PC-3 (cell line): ENCODE measurements at regions not wholly inside any gene's neighbourhood (a gene's known extent, or its start where the extent isn't known, plus 50 kb on each side); places are given as distances from the start of the nearest gene placed in this dataset.

Experiments used
- ATAC-seq: fragments of 200-7000 bp; cut with Tn5 transposase; 2 replicates; pipeline ENCODE4 v1.9.1; 2020; ENCODE audit warnings: mild to moderate bottlenecking, moderate library complexity
- BruUV-seq: library from RNA; stranded (reverse); fragments of 400-500 nt; replicated peaks from 2 replicates; lab custom pipeline; 2021; lab: Mats Ljungman, UMichigan
- CTCF ChIA-PET: fragments of 300-600 bp; sonication (Branson Sonifier 250); formaldehyde crosslinking; loops from one replicate; lab custom pipeline; 2022; ENCODE audit warnings: antibody characterized with exemption; lab: Charles Lee
- POLR2A ChIA-PET: fragments of 300-600 bp; sonication (Branson Sonifier 250); formaldehyde crosslinking; loops from one replicate; lab custom pipeline; 2022; ENCODE audit warnings: antibody characterized with exemption; ENCODE audit not compliant: unreplicated experiment; lab: Charles Lee
- DNase-seq: peaks from one replicate; pipeline ENCODE4 v3.0.0-alpha.2; 2015
- H2AFZ ChIP-seq: fragments of 300-600 bp; sonication (generic); 2 replicates; pipeline ENCODE4 v1.6.0; 2016; ENCODE audit warnings: antibody characterized with exemption, low read length
- H3F3A ChIP-seq: fragments of 300-600 bp; sonication (generic); one replicate; pipeline ENCODE4 v1.6.0; 2017; ENCODE audit warnings: antibody characterized with exemption, low read length, control low read depth, mild to moderate bottlenecking; ENCODE audit not compliant: unreplicated experiment
- H3K27ac ChIP-seq: fragments of 300-600 bp; sonication (generic); 2 replicates; pipeline ENCODE4 v1.5.1; 2016; ENCODE audit warnings: mild to moderate bottlenecking, low read length
- H3K27me3 ChIP-seq: fragments of 300-600 bp; sonication (generic); 2 replicates; pipeline ENCODE4 v1.6.1; 2016; ENCODE audit warnings: low read length, mixed read lengths
- H3K36me3 ChIP-seq: fragments of 300-600 bp; sonication (generic); 2 replicates; pipeline ENCODE4 v1.6.1; 2016; ENCODE audit warnings: low read depth, mixed run types, low read length, mixed read lengths
- H3K4me1 ChIP-seq: fragments of 300-600 bp; sonication (generic); 2 replicates; pipeline ENCODE4 v1.5.1; 2016; ENCODE audit warnings: low read length; ENCODE audit not compliant: insufficient read depth
- H3K4me2 ChIP-seq: fragments of 300-600 bp; sonication (generic); 2 replicates; pipeline ENCODE4 v1.6.0; 2016; ENCODE audit warnings: low read length
- H3K4me3 ChIP-seq: fragments of 300-600 bp; sonication (generic); 2 replicates; pipeline ENCODE4 v1.5.1; 2016; ENCODE audit warnings: mild to moderate bottlenecking, low read length, mixed read lengths
- H3K79me2 ChIP-seq: fragments of 300-600 bp; sonication (generic); 2 replicates; pipeline ENCODE4 v1.6.1; 2017; ENCODE audit warnings: low read length, mixed read lengths
- H3K9ac ChIP-seq: fragments of 300-600 bp; sonication (generic); 2 replicates; pipeline ENCODE4 v1.6.0; 2016; ENCODE audit warnings: mild to moderate bottlenecking, low read length
- H3K9me2 ChIP-seq: fragments of 300-600 bp; sonication (generic); replicated peaks from 2 replicates; pipeline ENCODE4 v1.6.1; 2016; ENCODE audit warnings: mixed run types, low read length, mixed read lengths
- H3K9me3 ChIP-seq: fragments of 300-600 bp; sonication (generic); 2 replicates; pipeline ENCODE4 v1.6.1; 2016; ENCODE audit warnings: low read length, mixed read lengths
- H4K20me1 ChIP-seq: fragments of 300-600 bp; sonication (generic); 2 replicates; pipeline ENCODE4 v1.6.1; 2016; ENCODE audit warnings: low read length, mixed read lengths
- EZH2 ChIP-seq: fragments of 300-600 bp; sonication (generic); IDR thresholded peaks from one replicate; pipeline ENCODE4 v1.6.1; 2017; ENCODE audit warnings: antibody characterized with exemption, mild to moderate bottlenecking, low read length; ENCODE audit not compliant: unreplicated experiment
- EZH2phosphoT487 ChIP-seq: fragments of 300-600 bp; sonication (generic); IDR thresholded peaks from 2 replicates; pipeline ENCODE4 v1.6.1; 2018; ENCODE audit warnings: mild to moderate bottlenecking, antibody characterized with exemption, low read length, borderline replicate concordance
- intact Hi-C: fragments of 100-400 bp; cut with micrococcal nuclease; formaldehyde crosslinking; loops from 2 replicates; pipeline ENCODE4 v1.9.0; 2023
- TF ChIP-seq, protein P1 (sequence below): fragments of 300-600 bp; sonication (generic); conservative IDR thresholded peaks from 2 replicates; pipeline ENCODE4 v1.5.1; 2017; ENCODE audit warnings: antibody characterized with exemption, low read depth, mild to moderate bottlenecking, low read length

DNA sequence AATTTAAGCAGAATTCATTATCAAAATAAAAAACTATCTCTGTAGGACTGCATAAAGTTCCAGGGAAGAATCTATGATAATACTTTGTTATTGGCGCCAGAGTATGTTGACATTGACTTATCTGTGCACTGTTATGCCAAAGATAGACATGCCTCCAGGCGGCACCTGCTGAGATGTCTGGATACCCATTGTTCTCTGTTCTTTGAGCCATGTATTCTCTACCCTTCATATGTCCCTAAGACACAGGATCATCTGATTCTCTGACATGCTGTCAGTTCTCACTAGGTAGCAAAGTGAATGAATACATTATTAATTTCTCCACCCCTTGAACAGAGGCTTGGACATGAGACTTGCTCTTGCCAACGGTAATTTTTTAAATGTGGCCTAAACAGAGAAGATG, 517.8 kb upstream of the SLITRK5 start:
- no peaks in the 10 kb centered on the region for H3F3A ChIP-seq
- no peaks in the 10 kb centered on the region for H3K27me3 ChIP-seq
- no peaks in the 10 kb centered on the region for H3K36me3 ChIP-seq
- H3K27ac ChIP-seq, result no peak overlapping the region
- intact Hi-C loops, result no loop called here
- H3K9me3 ChIP-seq, result no peaks in the 10 kb centered on the region
- no peak for DNase-seq
- H3K79me2 ChIP-seq, result no peaks in the 10 kb centered on the region
- TF ChIP-seq EZH2phosphoT487 (no peak), EZH2 (no peak)
- TF ChIP-seq, protein P1, sequence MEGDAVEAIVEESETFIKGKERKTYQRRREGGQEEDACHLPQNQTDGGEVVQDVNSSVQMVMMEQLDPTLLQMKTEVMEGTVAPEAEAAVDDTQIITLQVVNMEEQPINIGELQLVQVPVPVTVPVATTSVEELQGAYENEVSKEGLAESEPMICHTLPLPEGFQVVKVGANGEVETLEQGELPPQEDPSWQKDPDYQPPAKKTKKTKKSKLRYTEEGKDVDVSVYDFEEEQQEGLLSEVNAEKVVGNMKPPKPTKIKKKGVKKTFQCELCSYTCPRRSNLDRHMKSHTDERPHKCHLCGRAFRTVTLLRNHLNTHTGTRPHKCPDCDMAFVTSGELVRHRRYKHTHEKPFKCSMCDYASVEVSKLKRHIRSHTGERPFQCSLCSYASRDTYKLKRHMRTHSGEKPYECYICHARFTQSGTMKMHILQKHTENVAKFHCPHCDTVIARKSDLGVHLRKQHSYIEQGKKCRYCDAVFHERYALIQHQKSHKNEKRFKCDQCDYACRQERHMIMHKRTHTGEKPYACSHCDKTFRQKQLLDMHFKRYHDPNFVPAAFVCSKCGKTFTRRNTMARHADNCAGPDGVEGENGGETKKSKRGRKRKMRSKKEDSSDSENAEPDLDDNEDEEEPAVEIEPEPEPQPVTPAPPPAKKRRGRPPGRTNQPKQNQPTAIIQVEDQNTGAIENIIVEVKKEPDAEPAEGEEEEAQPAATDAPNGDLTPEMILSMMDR, result no peak
- no peak overlapping the region for H3K4me2 ChIP-seq
- H3K9me2 ChIP-seq, result no peaks in the 10 kb centered on the region
- CTCF ChIA-PET, result no interaction called here
- no peak for ATAC-seq
- no peak overlapping the region for H3K4me3 ChIP-seq
- no peaks in the 10 kb centered on the region for H4K20me1 ChIP-seq
- POLR2A ChIA-PET, result no interaction called here
- H3K4me1 ChIP-seq, result no peaks in the 10 kb centered on the region
- no peak overlapping the region for H2AFZ ChIP-seq
- H3K9ac ChIP-seq, result no peak overlapping the region
- no TSS peak for BruUV-seq

DNA sequence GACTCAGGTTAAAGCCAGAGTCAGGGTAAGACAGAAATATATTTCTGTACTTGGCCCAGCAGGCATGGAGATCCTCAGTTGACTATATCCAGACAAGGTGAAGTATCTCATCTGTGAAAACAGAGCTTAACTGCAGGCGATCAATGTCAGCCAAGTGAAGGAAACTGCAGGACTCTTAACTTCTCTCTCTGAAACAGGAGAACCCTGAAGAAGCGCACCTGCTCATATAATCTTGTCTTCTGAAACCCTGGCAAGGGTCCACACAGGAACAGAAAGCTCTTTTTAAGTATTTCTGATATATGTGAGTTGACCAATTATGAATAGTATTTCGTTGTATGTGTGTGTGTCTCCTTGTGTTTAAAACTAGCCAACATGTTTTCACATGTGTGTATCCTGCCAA, 504.8 kb upstream of the SLITRK5 start:
- no peaks in the 10 kb centered on the region for H4K20me1 ChIP-seq
- no peak overlapping the region for H2AFZ ChIP-seq
- ATAC-seq, result no peak
- H3K27ac ChIP-seq, result no peak overlapping the region
- intact Hi-C loops, result no loop called here
- ChIA-PET POLR2A (no interaction called here), CTCF (no interaction called here)
- no peaks in the 10 kb centered on the region for H3K4me1 ChIP-seq
- H3K4me2 ChIP-seq, result no peak overlapping the region
- H3K36me3 ChIP-seq, result no peaks in the 10 kb centered on the region
- no peak overlapping the region for H3K9ac ChIP-seq
- no peaks in the 10 kb centered on the region for H3K79me2 ChIP-seq
- no peaks in the 10 kb centered on the region for H3K27me3 ChIP-seq
- TF ChIP-seq, protein P1, result no peak
- no peak for TF ChIP-seq EZH2
- no peak for TF ChIP-seq EZH2phosphoT487
- no peak overlapping the region for H3K4me3 ChIP-seq
- no peak for DNase-seq
- no peaks in the 10 kb centered on the region for H3F3A ChIP-seq
- no TSS peak for BruUV-seq
- H3K9me2 ChIP-seq, result no peaks in the 10 kb centered on the region
- H3K9me3 ChIP-seq, result no peaks in the 10 kb centered on the region

DNA sequence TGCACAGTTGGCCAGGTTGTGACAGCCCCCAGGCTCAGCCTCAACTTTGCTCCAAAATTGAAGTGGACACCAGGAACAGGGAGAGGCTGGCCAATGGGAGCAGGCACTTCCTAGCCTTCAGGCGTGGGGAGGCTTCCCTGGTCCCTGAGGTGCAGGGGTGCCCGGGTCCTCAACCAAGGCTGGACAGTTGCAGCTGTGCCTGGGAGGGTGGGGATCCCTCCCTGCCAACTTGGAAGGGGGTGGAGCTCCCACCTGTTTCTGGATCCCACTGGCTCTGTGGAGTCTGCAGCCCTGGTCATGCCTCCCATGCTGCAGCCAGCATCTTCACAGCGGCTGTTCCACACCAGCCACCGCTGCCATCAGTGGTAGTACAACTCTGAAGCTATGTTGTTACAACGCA, 502.8 kb upstream of the SLITRK5 start:
- H3K79me2 ChIP-seq, result no peaks in the 10 kb centered on the region
- H3K4me2 ChIP-seq, result no peak overlapping the region
- TF ChIP-seq EZH2 (no peak), EZH2phosphoT487 (no peak)
- TF ChIP-seq, protein P1, result no peak
- no peak for DNase-seq
- H3K4me1 ChIP-seq, result no peaks in the 10 kb centered on the region
- no peaks in the 10 kb centered on the region for H3F3A ChIP-seq
- no TSS peak for BruUV-seq
- no peak overlapping the region for H3K4me3 ChIP-seq
- no peaks in the 10 kb centered on the region for H3K9me3 ChIP-seq
- intact Hi-C loops, result no loop called here
- ATAC-seq, result no peak
- no peaks in the 10 kb centered on the region for H3K9me2 ChIP-seq
- no peak overlapping the region for H3K9ac ChIP-seq
- no peaks in the 10 kb centered on the region for H4K20me1 ChIP-seq
- H2AFZ ChIP-seq, result no peak overlapping the region
- H3K36me3 ChIP-seq, result no peaks in the 10 kb centered on the region
- ChIA-PET CTCF (no interaction called here), POLR2A (no interaction called here)
- H3K27ac ChIP-seq, result no peak overlapping the region
- no peaks in the 10 kb centered on the region for H3K27me3 ChIP-seq
